NB4 (cell line): ENCODE measurements at regions not wholly inside any gene's neighbourhood (a gene's known extent, or its start where the extent isn't known, plus 50 kb on each side); places are given as distances from the start of the nearest gene placed in this dataset.

Source experiments
- DNase-seq: peaks from one replicate; pipeline ENCODE4 v3.0.0; 2010; ENCODE audit warnings: low read depth
- H3K4me3 ChIP-seq: one replicate; pipeline ENCODE4 v1.5.1; 2011; ENCODE audit warnings: mild to moderate bottlenecking, low read depth, low read length, moderate library complexity
- CTCF ChIP-seq: IDR thresholded peaks from one replicate; pipeline ENCODE4 v1.5.1; 2012; ENCODE audit warnings: low read depth, low read length
- MAX ChIP-seq: IDR thresholded peaks from 2 replicates; pipeline ENCODE4 v1.6.1; 2011; ENCODE audit warnings: low read depth, low read length
- MYC ChIP-seq: IDR thresholded peaks from 2 replicates; pipeline ENCODE4 v1.6.1; 2011; ENCODE audit warnings: low read depth, low read length
- POLR2A ChIP-seq: IDR thresholded peaks from 2 replicates; pipeline ENCODE4 v1.6.1; 2011; ENCODE audit warnings: mild to moderate bottlenecking; ENCODE audit not compliant: insufficient read length; ENCODE audit errors: extremely low read depth

GRCh38 chr3:82960379-82960778 is 1198.9 kb upstream of the GBE1 start:
- no peak for DNase-seq
- TF ChIP-seq POLR2A (no peak), MYC (no peak), CTCF (no peak), MAX (no peak)
- no peak overlapping the region for H3K4me3 ChIP-seq

- DNase-seq = no peak
- TF ChIP-seq POLR2A = no peak
- no peak for TF ChIP-seq MAX
- TF ChIP-seq CTCF = no peak
- TF ChIP-seq MYC = no peak
- no peak overlapping the region for H3K4me3 ChIP-seq
Measured at GRCh38 chr3:82957696-82958095, 1196.3 kb upstream of the GBE1 start.

GRCh38 chr3:82957079-82957478 is 1195.6 kb upstream of the GBE1 start:
- DNase-seq = no peak
- no peak for TF ChIP-seq POLR2A
- TF ChIP-seq MYC = no peak
- TF ChIP-seq CTCF = no peak
- TF ChIP-seq MAX = no peak
- no peak overlapping the region for H3K4me3 ChIP-seq

- TF ChIP-seq MAX (no peak), POLR2A (no peak), MYC (no peak), CTCF (no peak)
- no peak for DNase-seq
- H3K4me3 ChIP-seq = no peak overlapping the region
Measured at GRCh38 chr3:82954486-82954885, 1193.0 kb upstream of the GBE1 start.

GRCh38 chr3:82942041-82942440 is 1180.6 kb upstream of the GBE1 start:
- no peak overlapping the region for H3K4me3 ChIP-seq
- TF ChIP-seq MYC (no peak), CTCF (no peak), POLR2A (no peak), MAX (no peak)
- no peak for DNase-seq

GRCh38 chr3:82940124-82940523 is 1178.7 kb upstream of the GBE1 start:
- TF ChIP-seq POLR2A (no peak), MAX (no peak), CTCF (no peak), MYC (no peak)
- no peak overlapping the region for H3K4me3 ChIP-seq
- DNase-seq = no peak
